ENCODE measurements at regions not wholly inside any gene's neighbourhood (a gene's known extent, or its start where the extent isn't known, plus 50 kb on each side); places are given as distances from the start of the nearest gene placed in this dataset.
"Not testable (repeated sequence)": the region's sequence is repeated elsewhere in the genome, so short reads cannot be mapped to it uniquely, and the experiment has no call there.

DNA sequence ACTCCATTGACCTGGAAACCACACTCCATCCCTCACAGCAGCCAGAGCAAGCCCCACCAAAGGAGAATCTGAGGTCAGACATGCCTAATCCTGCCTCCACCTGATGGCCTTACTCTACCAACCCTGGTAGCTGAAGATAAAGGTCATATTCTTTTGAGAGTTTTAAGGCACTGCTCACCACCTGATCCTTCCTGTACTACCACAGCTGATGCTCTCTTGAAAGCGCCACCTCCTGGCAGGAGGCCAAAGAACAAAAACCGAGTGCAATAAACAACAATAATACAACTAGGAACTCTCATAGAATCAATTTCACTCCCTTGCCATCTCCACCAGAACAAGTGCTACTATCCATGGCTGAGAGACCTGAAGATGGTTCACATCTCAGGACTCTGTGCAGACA, 301.6 kb downstream of the NAF1 start:
- intact Hi-C loops (cut with DNase I) = no loop called here
- no peak overlapping the region for H3K27ac ChIP-seq
- no peaks in the 10 kb centered on the region for H3K27me3 ChIP-seq

DNA sequence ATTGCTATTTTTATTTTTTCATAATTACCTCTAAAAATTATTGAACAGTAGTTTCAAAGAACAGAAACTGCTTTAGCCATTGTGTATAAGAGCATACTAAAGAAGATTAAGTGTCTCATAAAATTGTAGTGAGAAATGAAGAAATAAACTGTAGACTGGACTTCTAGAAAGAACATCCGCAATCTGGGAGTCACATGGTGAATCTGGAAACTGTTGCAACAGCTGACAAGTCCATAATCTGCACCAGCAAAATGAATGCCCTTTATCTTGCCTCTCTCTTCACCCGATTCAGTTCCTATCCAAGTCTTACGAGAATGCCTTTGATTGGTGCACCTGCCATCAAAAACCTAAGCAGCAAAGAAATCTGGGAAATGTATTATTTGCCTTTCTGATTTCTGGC, 312.9 kb downstream of the NAF1 start:
- Histone ChIP-seq H3K9me3 (no peaks in the 10 kb centered on the region), H3K4me3 (no peak overlapping the region), H3K36me3 (no peaks in the 10 kb centered on the region), H3K4me1 (no peaks in the 10 kb centered on the region), H3K27me3 (no peaks in the 10 kb centered on the region), H3K27ac (no peak overlapping the region)
- DNase-seq (ENCODE audit: extremely low spot score in 2 of 2) = no peak
- TF ChIP-seq POLR2AphosphoS5 (IDR thresholded peaks at IDR 0.05; ENCODE audit: insufficient read depth in 1 of 2, low read depth in 1 of 2) = no peak
- TF ChIP-seq, protein P1, sequence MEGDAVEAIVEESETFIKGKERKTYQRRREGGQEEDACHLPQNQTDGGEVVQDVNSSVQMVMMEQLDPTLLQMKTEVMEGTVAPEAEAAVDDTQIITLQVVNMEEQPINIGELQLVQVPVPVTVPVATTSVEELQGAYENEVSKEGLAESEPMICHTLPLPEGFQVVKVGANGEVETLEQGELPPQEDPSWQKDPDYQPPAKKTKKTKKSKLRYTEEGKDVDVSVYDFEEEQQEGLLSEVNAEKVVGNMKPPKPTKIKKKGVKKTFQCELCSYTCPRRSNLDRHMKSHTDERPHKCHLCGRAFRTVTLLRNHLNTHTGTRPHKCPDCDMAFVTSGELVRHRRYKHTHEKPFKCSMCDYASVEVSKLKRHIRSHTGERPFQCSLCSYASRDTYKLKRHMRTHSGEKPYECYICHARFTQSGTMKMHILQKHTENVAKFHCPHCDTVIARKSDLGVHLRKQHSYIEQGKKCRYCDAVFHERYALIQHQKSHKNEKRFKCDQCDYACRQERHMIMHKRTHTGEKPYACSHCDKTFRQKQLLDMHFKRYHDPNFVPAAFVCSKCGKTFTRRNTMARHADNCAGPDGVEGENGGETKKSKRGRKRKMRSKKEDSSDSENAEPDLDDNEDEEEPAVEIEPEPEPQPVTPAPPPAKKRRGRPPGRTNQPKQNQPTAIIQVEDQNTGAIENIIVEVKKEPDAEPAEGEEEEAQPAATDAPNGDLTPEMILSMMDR (IDR thresholded peaks at IDR 0.05) = no peak
- intact Hi-C loops (cut with DNase I) = no loop called here

More for the DNA sequence above, 301.6 kb downstream of the NAF1 start:
- no peaks in the 10 kb centered on the region for H3K36me3 ChIP-seq
- no peak overlapping the region for H3K4me3 ChIP-seq
- TF ChIP-seq, protein P1 (IDR thresholded peaks at IDR 0.05) = no peak
- TF ChIP-seq POLR2AphosphoS5 (IDR thresholded peaks at IDR 0.05; ENCODE audit: insufficient read depth in 1 of 2, low read depth in 1 of 2) (no peak), POLR2A (IDR thresholded peaks at IDR 0.05) (no peak)
- H3K9me3 ChIP-seq = no peaks in the 10 kb centered on the region
- no peaks in the 10 kb centered on the region for H3K4me1 ChIP-seq
- DNase-seq (ENCODE audit: extremely low spot score in 2 of 2) = no peak

DNA sequence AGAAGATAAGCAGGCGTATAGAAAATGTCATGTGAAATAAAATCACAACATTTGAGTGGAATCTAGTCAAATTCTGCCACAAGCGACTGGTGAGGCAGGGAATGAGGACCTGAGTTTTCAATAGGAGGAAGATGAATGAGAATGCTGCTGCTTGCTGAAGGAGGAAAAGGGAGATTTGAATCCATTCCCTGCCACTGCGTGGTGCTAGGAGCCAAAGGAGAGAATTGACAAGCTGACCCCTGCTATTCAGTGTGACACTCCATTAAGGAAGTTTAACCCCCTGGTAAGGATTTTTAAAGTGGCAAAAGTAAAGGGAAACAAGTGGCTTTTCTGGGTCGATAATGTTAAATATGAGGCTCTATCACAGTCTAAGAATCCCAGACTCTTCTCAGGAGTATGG, 314.0 kb downstream of the NAF1 start:
- no peaks in the 10 kb centered on the region for H3K27me3 ChIP-seq
- H3K36me3 ChIP-seq = no peaks in the 10 kb centered on the region
- TF ChIP-seq POLR2A (IDR thresholded peaks at IDR 0.05) (no peak), POLR2AphosphoS5 (IDR thresholded peaks at IDR 0.05; ENCODE audit: insufficient read depth in 1 of 2, low read depth in 1 of 2) (no peak)
- TF ChIP-seq, protein P1 (IDR thresholded peaks at IDR 0.05) = no peak
- no peaks in the 10 kb centered on the region for H3K4me1 ChIP-seq
- intact Hi-C loops (cut with DNase I) = no loop called here
- no peak overlapping the region for H3K4me3 ChIP-seq
- DNase-seq (ENCODE audit: extremely low spot score in 2 of 2) = no peak
- no peak overlapping the region for H3K27ac ChIP-seq
- no peaks in the 10 kb centered on the region for H3K9me3 ChIP-seq

DNA sequence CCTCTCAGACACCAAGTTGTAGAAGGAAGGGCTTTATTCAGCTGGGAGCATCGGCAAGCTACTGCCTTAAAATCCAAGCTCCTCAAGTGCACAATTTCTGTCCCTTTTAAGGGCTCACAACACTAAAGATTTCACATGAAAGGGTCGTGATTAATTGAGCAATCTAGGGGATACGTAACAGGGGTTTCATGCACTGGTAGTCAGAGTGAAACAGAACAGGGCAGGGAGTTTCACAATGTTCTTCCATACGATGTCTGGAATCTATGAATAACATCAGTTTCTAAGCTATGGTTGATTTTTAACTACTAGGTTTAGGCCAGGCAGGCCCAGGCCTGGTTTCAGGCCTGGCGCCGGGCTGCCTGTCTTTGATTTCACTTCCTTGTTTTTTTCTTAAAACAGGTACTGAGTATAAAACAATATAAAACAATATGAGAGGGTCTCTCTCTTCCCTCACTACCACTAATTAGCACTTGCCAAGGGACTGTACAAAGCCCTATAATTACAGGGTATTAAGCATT, 315.4 kb downstream of the NAF1 start:
- H3K27ac ChIP-seq; H3K9me3 ChIP-seq; intact Hi-C loops (cut with DNase I); H3K36me3 ChIP-seq; H3K4me1 ChIP-seq; DNase-seq (ENCODE audit: extremely low spot score in 2 of 2); H3K4me3 ChIP-seq; H3K27me3 ChIP-seq: not testable (repeated sequence)

DNA sequence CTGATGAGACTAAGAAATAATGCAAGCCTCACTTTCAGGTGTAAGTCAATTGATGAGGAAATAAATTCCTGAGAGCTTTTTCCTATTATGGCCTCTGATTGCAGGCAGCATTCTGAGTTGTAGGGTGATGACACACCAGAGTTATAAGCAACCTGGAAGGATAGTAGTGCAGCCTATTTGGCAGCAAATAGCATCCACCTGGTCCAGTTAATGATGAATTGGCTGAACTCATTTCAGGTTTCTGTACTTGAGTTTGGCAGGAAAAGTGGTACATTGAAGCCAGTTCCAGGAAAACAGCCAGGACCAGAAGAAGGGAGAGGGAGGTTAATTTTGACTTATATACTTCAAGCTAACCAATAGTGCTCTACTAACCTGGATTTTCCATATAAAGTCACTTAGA, 316.8 kb downstream of the NAF1 start:
- no peak for DNase-seq (ENCODE audit: extremely low spot score in 2 of 2)
- Histone ChIP-seq H3K27ac (no peak overlapping the region), H3K9me3 (no peaks in the 10 kb centered on the region), H3K4me3 (no peak overlapping the region), H3K36me3 (no peaks in the 10 kb centered on the region), H3K27me3 (no peaks in the 10 kb centered on the region), H3K4me1 (no peaks in the 10 kb centered on the region)
- TF ChIP-seq, protein P1 (IDR thresholded peaks at IDR 0.05) = no peak
- no peak for TF ChIP-seq POLR2A (IDR thresholded peaks at IDR 0.05)
- intact Hi-C loops (cut with DNase I) = no loop called here

Measured in vagina (tissue), 2 donors.